ENCODE measurements at regions not wholly inside any gene's neighbourhood (a gene's known extent, or its start where the extent isn't known, plus 50 kb on each side); places are given as distances from the start of the nearest gene placed in this dataset.

DNA sequence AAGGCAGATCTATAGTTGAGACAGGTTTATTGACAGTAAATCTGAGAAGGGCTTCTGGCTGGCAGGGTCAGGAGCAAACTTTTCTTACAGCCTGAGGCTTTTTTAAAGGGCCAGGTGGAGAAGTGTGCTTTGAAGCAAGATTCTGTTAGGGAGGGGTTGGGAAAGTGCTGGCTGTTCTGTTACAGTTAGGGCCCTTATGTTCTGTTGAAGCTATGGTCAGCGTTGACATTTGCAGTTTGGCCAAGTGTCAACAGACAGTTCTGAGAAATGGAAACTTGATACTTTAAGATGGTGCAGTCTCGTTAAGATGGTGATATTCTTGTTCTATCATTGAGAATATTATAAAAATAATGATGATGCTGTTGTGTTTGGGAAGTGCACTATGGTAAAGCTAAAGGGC lies 154.2 kb downstream of the RDH14 start:
- no peak for TF ChIP-seq POLR2A (IDR thresholded peaks at IDR 0.05)
- TF ChIP-seq, protein P1, sequence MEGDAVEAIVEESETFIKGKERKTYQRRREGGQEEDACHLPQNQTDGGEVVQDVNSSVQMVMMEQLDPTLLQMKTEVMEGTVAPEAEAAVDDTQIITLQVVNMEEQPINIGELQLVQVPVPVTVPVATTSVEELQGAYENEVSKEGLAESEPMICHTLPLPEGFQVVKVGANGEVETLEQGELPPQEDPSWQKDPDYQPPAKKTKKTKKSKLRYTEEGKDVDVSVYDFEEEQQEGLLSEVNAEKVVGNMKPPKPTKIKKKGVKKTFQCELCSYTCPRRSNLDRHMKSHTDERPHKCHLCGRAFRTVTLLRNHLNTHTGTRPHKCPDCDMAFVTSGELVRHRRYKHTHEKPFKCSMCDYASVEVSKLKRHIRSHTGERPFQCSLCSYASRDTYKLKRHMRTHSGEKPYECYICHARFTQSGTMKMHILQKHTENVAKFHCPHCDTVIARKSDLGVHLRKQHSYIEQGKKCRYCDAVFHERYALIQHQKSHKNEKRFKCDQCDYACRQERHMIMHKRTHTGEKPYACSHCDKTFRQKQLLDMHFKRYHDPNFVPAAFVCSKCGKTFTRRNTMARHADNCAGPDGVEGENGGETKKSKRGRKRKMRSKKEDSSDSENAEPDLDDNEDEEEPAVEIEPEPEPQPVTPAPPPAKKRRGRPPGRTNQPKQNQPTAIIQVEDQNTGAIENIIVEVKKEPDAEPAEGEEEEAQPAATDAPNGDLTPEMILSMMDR (IDR thresholded peaks at IDR 0.05), result no peak

Measured in testis (tissue), 2 donors.